ENCODE measurements at regions not wholly inside any gene's neighbourhood (a gene's known extent, or its start where the extent isn't known, plus 50 kb on each side); places are given as distances from the start of the nearest gene placed in this dataset.
A peak's percentile ranks its signal among the peaks of the same experiment; 100 is the strongest.

DNA sequence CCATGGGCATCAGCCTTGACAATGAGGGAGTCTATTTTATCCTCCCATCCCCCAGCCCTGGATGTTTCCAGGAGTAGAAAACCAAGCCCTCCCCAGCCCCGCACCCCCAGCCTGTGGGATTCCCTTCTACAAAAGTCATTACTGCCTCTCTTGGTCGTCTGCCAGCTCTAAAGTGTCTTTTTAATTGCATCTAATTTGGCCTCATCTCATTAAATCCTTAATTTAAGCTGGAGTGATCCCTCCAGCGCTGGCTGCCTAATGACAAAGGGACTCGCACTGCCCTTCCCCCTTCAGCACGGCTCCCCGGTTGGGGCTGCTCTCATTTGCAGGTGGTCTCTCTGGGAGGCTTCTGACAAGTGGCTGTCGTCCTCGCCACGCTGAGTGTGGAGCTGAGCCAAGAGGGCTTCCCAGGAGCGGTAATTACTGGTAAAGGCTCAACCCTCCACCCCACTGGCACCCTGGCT, 107.9 kb upstream of the ALDH1B1 start:
- no peak for DNase-seq

DNA sequence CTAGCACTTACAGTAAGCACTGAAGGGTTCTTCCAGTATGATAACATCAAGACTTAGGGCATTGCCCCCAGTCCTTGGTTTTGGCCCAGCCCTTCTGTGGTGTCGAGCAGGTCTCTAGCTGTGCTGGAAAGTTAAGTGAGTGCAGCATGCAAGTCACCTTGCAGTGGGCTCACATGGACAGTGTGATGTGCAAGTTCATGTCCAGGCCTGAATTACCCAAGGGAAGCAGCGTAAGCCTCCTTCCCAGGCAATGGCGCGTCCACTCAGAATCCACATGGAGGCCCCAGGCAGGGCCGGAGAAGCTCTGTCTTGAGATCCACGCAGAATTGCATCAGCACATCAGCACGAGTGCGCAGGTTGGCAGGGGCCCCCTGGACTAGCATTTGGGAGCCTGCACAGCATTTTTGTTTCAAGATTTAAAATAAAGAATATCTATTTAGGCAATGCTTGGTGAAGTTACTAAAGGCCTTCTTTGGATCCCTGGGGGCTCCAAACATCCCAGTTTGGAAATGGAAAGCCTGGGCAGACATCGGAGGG, 108.4 kb upstream of the ALDH1B1 start:
- DNase-seq = no peak

DNA sequence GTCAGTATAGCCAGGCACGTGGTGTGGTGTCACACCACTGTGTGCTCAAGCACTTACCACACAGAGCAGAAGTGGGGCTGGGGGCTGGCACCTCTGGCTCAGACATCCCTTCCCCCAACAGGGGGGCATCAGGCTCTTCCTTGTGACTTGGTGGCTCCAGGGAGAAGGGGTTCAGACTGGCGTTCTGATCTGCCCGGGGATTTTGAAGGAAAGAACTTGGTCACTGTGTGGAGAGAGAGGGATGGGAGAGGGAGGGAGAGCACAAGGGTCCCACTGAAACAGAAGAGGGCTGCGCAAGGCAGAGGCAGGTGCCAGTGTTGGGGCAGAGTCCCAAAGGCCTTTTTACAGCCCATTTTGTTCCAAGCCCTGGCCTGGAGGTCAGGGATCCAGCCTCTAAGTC, 109.7 kb upstream of the ALDH1B1 start:
- no peak for DNase-seq

DNA sequence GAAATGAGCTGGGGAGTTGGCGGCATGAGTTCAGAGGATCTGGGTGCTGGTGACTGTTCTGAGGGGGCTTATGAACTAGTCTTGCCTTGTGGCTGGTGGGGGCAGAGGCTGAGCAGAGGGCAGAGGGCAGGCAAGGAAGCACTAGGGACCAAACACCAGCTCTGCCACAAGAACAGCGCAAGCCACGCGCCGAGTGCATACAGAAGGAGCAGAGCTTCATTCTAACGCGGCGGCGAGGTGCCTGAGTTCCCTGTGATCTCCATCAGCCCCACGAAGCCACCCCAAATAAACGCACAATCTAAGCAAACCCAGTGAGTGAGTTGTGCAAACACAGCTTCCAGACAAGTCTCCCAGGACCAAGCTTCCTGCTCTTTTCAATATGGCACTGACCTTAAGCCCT, 110.6 kb upstream of the ALDH1B1 start:
- no peak for DNase-seq

DNA sequence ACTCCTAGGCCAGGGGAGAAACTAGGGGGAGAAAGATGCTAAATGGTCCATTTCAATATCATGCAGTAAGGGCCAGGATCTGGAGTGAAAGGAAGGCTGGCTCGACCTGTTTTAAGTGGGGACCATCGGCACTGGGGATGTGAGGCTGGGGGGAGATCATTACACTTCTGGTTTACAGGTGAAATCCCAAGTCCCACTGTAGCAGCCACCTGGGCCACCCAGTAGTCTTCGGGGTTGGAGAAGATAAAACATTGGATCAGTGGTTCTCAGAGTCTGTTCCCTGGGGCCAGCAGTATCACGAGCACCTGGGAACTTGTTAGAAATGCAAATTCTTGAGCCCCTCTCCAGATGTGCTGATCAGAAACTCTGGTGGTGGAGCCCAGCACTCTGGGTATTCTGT, 111.3 kb upstream of the ALDH1B1 start:
- no peak for DNase-seq

DNA sequence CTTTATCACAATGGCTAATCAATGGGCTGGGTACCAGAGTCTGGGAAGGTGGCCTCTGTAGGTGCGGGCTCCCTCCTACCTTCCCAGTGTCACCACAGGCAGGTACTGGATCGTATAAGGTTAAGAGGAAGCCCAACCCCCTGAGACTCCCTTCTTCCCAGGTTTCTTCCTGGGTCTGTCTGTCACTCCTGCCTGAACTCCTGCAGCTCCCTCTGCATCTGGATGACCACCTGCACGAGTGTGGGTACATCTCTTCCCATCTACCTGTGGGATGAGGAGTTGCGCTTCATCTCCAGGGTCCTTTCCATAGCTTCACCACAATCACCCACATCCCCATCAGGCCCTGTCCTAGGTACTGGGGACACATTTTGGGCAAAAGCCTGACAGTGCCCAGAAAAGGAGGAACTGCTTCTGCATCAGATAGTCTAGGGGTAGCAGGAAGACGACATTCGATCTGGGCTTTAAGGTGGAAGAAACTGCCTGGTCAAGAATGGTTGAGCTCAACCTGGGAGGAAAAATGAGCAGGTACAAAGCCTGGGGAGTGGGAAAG, 112.2 kb upstream of the ALDH1B1 start:
- DNase-seq = no peak

DNA sequence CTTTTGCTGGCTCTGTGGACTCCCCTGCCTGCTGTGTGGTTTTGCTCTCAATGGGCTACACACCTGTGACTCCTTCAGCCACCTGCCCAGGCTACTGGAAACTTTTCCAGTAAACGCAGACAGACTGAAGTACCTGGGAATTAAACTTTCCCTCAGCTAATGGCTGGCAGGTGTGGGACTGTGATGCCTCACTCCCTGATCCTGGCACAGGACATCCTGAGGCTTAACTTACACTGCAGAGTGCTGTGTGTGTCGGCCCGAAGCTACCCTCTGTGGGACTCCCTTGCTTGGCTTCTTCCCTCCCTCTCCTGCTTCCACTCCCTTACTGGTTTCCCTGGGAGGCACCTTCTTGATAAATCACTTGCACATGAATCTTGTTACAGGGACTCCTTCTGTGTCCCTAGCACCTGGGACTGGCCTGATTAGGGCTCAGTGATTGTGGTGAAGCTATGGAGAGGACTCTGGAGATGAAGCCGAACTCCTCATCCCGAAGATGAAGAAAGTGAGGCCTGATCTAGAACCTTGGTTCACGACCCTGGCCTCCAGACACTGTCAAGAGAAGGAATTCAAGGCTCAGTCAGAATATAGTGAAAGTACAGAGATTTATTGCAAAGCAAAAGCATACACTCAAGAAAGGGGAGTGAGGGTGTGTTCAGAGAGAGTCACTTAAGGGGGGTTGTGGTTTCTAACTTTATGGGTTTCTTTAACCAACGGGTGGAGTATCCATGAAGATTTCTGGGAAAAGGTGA, 113.4 kb upstream of the ALDH1B1 start:
- no peak for DNase-seq

DNA sequence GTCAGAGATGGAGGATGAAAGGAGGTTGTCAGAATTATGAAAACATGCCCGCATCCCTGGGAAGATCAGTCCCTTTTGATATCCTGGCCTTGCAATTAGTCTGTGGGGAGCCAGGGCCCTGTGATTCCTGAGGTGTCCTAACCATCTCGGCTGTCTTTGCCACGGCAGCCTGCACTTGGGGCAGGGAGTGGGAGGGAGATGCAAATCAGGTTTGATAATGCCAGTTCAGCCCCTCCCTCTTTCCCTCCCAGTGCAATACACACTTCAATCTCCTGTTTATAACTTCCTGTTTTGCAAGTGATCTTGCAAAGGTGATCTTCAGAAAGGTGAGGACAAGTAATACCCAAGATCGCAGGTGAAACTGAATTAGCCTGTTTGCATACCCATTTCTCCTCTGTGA, 114.0 kb upstream of the ALDH1B1 start:
- DNase-seq = no peak

DNA sequence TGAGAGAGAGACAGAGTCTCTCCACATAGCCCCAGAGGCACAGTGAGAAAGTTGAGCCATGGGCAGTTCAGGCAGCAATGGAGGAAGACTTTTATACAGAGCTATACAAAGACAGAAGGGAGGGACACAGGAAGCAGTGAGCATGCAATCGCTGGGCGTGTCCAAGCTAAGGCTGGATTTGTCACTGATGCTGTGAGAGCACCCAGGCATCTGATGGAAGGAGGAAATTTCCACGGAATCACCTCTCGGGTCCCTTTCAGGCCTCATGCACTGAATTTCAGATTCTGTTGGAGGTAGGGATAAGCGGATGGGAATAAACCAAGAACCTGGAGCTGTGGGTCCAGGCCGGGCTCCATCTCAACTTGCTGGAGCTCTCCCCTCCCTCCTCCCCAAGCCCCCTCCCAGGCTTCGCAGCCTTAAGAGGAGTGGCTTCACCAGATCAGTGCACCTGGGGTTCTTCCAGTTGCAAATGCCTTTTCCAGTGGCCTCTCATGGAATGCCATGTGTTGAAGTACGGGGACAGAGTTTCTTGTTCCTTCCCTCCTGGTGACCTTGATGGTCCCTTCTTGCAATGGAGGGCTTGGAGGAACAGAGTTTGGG, 114.8 kb upstream of the ALDH1B1 start:
- no peak for DNase-seq

DNA sequence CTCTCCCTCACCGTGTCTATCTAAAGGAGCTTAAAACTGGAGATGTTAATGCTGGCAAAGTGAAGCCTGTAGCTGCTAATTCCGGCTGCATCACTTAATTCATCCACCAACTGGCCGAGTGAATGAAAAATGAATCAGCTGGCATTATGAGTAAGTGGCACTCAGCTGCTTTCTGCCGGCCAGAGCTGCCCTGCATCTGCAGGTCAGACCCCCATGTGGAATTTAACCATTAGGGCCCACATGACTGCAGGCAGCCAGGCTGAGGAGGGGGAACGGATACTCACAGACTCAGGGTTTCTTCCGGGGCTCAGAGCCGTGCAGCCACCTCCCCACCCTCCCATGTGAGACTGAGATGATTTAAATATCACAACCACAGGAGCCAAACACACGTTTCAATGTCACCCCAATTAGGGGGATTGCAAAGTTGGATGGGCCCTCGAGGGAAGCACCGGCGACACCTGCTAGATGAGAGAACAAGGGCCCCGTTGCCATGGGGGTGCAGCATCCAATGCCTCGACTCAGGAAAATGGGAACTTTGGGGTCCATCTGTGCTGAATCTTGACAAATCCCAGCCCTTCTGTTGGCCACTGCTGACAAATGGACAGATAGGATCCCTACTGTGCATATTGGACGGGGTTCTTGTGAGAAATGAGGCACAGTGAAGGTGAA, 115.6 kb upstream of the ALDH1B1 start:
- no peak for DNase-seq

DNA sequence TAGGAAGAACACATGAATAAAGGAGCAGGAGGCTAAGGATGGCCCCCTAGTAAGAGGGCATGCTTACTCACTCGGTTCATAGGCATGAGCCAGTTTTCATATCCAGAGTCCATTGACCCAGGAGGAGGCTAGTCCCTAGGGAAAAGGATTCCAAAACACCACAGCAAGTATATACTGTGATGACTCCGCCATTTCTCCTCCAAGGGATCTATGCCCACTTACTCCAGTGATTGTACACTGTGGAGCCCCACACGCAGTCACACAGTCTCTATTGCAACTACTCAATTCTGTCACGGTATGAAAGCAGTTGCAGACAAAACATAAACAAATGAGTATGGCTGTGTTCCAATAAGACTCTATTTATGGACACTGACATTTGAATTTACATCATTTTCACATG, 117.7 kb upstream of the ALDH1B1 start:
- DNase-seq = peak; percentile 6

DNA sequence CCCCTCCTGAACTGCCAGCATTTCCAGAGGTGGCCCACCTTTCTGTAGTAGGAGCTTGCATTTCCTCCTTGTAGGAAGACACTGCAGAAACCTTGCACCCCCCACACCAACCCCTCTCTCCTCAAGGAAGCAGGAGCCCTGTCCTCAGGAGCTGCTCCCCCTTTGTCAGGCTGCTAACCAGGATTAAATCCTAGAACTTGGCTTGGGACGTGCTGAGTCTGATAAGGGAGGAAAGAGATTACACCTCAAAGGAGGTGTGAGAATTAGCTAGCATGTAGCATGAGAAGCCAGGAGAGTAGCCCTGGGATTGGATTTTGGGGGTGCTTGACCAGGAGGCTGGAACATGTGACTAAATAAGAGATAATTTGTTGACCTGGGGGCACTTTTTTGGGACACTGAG, 119.8 kb upstream of the ALDH1B1 start:
- no peak for DNase-seq

DNA sequence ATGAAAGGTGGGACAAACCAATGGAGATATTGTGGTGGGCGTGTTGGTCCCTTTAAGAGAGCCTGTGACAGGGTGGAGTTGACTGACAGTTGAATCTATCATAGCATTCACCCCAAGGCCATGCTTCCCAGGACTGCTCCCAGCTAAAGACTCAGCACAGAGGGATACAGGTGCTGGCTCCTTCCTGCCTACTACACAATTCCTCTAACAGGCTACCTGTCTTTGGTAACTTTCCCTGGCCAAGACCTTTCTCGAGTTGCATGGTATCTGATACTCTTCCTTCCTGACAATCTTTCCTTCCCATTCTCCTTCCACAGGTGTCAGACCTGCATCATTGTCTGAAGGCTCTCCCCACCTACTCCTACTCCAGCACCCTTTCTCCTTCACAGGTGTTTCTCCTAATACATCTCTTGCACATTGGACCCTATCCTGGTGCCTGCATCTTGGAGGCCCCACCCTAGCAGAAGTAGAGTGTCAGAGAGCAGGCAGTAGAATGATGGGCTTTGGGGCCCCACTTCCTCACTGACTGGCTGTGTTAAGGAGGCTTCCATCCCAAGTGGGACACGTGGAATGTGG, 120.7 kb upstream of the ALDH1B1 start:
- DNase-seq = no peak

DNA sequence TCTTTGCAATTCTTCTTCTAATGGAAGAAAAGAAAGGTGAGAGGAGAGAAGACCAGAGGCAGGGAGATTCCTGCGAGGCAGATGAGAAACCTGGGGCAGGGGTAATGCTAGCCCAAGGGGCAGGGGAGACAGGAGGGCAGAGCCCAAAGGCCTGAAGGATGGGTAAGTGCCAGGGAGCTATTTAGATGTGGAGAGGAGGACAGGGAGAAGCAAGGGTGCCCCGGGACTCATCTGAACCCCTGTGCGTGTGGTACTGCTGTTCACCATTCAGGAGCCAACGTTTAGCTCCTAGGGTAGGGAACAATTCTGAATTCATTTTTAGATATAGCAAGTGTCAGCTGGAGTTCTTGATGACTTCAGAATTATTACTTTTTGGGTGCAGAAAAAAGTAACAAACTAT, 122.7 kb upstream of the ALDH1B1 start:
- no peak for DNase-seq

DNA sequence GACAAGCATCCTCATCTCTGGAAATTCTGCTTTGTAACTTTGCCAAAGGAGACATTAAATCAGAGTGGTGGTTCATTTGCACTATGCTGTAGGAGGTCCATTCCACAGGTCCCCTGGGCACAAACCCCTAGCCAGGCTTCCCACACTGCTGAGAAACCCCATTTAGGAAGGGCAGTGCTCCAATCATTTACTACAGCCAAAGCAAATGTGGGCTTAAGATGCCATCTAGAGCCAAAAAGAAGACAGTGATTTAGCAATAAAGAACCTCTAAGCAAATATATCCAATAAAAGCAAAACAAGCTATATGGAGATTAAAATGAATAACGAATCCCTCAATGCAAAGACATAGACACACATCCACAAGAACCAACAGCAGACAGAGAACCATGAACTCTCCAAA, 129.0 kb upstream of the ALDH1B1 start:
- DNase-seq = no peak

DNA sequence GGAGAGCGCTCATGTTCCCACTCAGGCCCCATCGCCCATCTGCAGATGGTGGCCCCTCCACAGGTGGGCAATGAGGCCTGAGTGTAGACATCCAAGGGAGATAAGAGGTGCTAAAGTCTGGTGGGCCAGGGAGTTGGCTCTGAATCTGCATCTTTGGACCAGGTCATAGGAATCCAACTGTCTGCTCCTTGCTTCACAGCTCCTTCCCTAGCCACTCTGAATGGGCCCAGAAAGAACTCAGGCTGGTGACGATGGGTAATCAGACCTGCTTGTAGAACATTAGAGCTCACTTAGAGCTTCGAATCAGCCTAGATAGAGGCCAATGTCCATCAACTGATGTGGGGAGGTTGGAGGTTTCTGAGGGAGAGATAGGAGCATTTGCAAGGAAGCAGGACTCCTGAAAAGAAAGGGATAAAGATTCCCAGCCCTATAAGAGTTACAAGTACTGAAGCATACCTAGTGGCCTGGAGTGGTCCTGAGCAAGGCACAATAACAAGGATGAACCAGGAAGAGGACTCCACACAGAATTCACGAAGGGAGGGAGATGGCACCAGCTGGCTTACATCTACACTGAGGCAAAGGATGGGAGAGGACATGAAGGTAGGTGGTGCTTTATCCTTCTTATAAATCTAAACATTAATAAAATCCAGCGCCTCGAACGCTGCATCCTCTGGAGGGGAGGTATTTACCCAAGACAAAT, 132.8 kb upstream of the ALDH1B1 start:
- DNase-seq = no peak

DNA sequence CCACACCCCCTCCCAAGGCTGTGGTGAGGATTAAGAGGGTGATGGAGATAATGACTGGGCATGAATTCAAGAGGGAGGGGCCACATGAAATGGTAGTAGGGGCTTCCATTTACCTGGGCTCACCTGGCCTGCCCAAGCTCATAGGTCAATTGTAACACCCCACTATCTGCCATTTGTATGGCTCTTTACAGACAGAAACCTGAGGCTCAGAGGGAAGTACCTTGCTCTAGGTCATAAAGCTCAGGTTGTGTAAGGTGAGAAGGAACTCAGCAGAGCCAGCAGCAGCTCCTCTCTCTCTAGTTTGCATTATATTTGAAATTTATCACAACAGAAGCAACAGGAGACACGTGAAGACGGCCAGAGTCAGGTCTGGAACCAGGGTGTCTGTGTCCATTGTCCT, 133.4 kb upstream of the ALDH1B1 start:
- no peak for DNase-seq

DNA sequence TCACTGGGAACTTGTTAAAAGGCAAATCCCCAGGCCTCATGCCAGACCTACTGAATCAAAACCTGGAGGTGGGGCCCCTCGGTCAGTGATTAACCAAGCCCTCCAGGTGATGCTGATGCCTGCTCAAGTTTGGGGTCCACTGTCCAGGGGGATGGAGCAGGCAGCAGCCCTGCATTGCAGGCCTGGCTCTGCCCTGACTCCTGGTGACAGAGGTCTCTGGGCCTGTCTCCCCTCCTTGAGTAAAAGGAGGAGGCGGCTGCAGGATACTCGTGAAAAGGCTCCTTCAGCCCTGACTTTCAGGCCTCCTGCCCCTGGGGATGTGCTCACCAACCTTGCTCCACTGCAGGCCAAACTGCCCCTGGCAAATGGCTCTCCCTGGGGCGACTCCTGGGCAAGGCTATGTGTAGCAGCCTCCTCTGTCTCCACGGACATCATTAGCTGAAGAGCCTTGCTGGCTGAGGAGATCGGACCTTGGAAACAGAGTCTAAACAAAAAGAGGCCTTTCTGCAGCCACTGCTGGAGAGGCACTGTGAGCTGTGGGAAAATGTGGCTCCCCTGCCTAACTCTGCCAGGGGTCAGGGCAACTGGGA, 134.8 kb upstream of the ALDH1B1 start:
- no peak for DNase-seq

DNA sequence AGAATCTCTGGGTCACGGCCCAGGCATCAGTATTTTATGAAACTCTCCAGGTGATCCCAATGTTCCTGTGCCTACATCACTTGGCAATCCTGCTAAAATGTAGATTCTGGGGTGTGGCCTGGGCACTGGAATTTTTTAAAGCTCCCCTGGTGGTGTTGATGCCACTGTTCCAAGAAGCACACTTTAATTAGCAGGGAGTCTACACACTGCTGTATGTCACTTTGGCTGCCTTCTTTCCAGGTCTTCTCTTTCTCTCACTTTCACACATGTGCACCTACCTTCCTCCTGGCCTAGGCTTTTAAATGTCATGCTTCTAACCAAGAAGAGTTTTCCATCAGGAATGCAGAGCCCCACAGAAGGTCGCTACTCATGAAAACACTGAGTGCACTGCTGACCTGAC, 136.0 kb upstream of the ALDH1B1 start:
- no peak for DNase-seq

DNA sequence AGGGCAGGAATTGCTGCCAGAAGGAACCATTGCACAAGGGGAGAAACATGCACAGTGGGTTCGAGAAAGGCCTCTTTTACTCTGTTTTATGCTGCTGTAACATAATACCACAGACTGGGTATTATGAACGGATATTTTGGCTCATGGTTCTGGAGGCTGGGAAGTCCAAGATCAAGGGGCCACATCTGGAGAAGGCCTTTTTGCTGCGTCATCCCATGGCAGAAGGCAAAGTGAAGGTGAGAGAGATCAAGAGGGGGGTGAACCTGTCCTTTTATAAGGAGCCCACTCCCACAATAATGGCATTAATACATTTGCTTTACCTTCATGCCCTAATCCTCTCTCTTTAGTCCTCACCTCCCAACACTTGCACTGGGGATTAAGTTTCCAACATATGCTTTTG, 136.9 kb upstream of the ALDH1B1 start:
- no peak for DNase-seq

DNA sequence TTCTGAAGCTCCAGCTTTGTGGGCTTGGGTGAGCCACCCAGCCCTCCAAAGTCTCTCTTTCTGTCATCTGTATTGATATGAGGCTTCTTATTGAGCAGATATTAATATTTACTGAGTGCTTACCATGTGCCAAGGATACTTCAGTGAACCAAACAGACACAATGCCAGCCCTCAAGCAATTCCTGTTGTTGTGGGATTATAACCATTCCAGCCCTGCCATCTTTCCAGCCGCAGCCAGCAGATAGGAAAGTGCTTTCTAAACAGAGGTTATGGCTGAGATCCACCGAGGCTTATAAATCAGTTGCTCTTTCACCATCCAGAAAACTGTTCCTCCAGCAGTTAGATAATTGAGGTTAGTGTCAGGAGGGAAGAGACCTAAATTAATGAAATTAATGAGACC, 137.7 kb upstream of the ALDH1B1 start:
- DNase-seq = no peak

DNA sequence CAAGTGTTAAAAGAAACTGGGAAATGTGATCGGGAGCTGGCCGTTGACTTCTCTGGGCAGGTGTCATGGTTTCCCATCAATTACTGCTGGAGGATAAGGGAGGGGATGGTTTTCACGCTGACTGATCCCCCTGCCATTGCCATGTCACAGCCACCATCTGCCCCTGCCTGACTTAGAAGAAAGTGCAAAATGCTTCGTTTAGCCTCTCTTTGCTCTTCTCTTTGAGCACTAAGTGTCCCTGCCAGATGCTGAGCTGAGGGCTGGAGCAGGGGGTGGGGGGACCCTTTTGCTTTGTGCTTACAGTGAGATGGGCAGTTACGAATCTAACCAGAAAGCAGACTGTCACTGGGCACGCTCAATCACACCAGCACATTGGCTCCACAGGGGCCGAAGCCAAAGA, 138.4 kb upstream of the ALDH1B1 start:
- no peak for DNase-seq
